ENCODE measurements at regions not wholly inside any gene's neighbourhood (a gene's known extent, or its start where the extent isn't known, plus 50 kb on each side); places are given as distances from the start of the nearest gene placed in this dataset.

- no peak for DNase-seq (ENCODE audit: low read depth)
- no peak overlapping the region for H3K4me3 ChIP-seq (ENCODE audit: low read length)
- no peak for TF ChIP-seq CTCF (IDR thresholded peaks at IDR 0.05; ENCODE audit: insufficient read depth, low read depth, low read length, missing control alignments)
These were observed 153.5 kb upstream of the PJA1 start for GRCh38 chrX:69318651-69319340.

- no peak for TF ChIP-seq CTCF (IDR thresholded peaks at IDR 0.05; ENCODE audit: insufficient read depth, low read depth, low read length, missing control alignments)
- H3K4me3 ChIP-seq (ENCODE audit: low read length) = no peak overlapping the region
- no peak for DNase-seq (ENCODE audit: low read depth)
These were observed 152.5 kb upstream of the PJA1 start for GRCh38 chrX:69317721-69318120.

GRCh38 chrX:69314436-69315348 lies 149.4 kb upstream of the PJA1 start:
- DNase-seq (ENCODE audit: low read depth) = no peak
- H3K4me3 ChIP-seq (ENCODE audit: low read length) = no peak overlapping the region
- TF ChIP-seq CTCF (IDR thresholded peaks at IDR 0.05; ENCODE audit: insufficient read depth, low read depth, low read length, missing control alignments) = no peak

- no peak overlapping the region for H3K4me3 ChIP-seq (ENCODE audit: low read length)
- no peak for TF ChIP-seq CTCF (IDR thresholded peaks at IDR 0.05; ENCODE audit: insufficient read depth, low read depth, low read length, missing control alignments)
- no peak for DNase-seq (ENCODE audit: low read depth)
These were observed 148.5 kb upstream of the PJA1 start for GRCh38 chrX:69313617-69314290.

GRCh38 chrX:69311936-69312670 lies 146.8 kb upstream of the PJA1 start:
- H3K4me3 ChIP-seq (ENCODE audit: low read length) = no peak overlapping the region
- no peak for TF ChIP-seq CTCF (IDR thresholded peaks at IDR 0.05; ENCODE audit: insufficient read depth, low read depth, low read length, missing control alignments)
- DNase-seq (ENCODE audit: low read depth) = no peak

- no peak for TF ChIP-seq CTCF (IDR thresholded peaks at IDR 0.05; ENCODE audit: insufficient read depth, low read depth, low read length, missing control alignments)
- no peak overlapping the region for H3K4me3 ChIP-seq (ENCODE audit: low read length)
- DNase-seq (ENCODE audit: low read depth) = no peak
These were observed 144.0 kb upstream of the PJA1 start for GRCh38 chrX:69309074-69309792.
